AG09309 (cell line): ENCODE measurements at regions not wholly inside any gene's neighbourhood (a gene's known extent, or its start where the extent isn't known, plus 50 kb on each side); places are given as distances from the start of the nearest gene placed in this dataset.
"Not testable (repeated sequence)": the region's sequence is repeated elsewhere in the genome, so short reads cannot be mapped to it uniquely, and the experiment has no call there.

Experiments used
- DNase-seq: peaks from one replicate; pipeline ENCODE4 v3.0.0-alpha.2; 2010; ENCODE audit warnings: low read depth
- H3K4me3 ChIP-seq: 2 replicates; pipeline ENCODE4 v1.5.1; 2011; ENCODE audit warnings: mild to moderate bottlenecking, low read depth, low read length, moderate library complexity; ENCODE audit not compliant: control insufficient read depth
- CTCF ChIP-seq: IDR thresholded peaks from 2 replicates; pipeline ENCODE4 v1.5.1; 2011; ENCODE audit warnings: mild to moderate bottlenecking, low read depth, low read length, inconsistent platforms; ENCODE audit not compliant: insufficient read depth, control insufficient read depth; ENCODE audit errors: missing control alignments

DNA sequence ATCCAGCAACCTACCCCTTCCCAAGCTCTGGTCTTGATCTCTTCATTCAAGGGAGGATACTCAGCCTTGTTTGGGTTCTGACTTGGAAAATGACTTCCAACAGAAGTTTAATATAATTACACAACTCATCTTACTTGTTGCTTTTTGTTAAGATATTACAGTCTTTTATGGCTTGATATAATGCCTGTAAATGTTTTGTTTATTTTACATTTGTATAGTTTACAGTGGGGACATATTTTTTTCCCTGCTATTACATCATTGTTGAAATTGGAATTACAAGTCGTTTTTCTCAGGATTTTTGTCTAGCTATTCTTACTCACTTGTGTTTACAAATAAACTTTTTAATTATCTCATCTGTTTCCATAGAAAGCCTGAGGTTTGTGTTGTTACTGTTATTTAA is 436.0 kb downstream of the CNTNAP4 start:
- DNase-seq = no peak
- H3K4me3 ChIP-seq = no peak overlapping the region
- TF ChIP-seq CTCF = no peak

GRCh38 chr16:76716251-76716650 is 439.1 kb downstream of the CNTNAP4 start:
- H3K4me3 ChIP-seq, DNase-seq: not testable (repeated sequence)

DNA sequence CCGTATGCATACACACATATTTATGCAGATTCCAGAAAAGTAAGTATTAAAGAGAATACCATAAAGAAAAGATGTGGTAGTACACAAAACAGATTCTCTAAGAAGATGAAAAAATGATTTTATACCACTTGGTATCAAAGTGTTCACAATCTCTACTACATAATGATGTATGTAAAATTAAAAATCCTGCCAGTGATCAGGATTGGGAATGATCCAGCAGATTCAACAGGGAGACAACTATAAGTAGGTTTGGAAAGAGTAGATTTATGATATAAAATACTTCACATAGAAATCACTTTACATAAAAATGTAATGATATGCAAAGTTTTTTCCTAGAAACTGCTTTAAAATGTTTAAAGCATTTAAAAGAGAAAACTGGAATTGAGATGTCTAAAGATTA is 447.0 kb downstream of the CNTNAP4 start:
- H3K4me3 ChIP-seq = no peak overlapping the region
- DNase-seq = no peak
- no peak for TF ChIP-seq CTCF

DNA sequence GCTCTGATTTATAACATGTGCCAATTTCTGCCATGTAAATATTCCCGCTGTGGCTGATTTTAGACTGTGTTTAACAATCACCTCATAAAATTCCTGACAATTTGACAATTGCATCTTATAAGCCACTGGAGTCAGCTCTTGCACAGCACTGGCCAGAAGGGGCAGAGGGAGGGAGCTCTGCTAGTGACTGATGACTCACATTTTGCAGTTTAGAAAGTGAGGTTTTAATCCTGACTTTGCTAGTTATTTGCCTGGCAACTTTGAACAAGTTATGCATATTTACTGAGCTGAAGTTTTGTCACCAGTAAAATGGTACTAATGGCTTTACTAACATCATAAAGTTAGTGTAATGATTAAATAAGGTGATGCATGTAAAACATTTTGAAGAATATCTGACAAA is 452.3 kb downstream of the CNTNAP4 start:
- no peak for DNase-seq
- no peak for TF ChIP-seq CTCF
- H3K4me3 ChIP-seq = no peak overlapping the region

GRCh38 chr16:76732894-76733293 is 455.7 kb downstream of the CNTNAP4 start:
- no peak overlapping the region for H3K4me3 ChIP-seq
- DNase-seq = no peak
- TF ChIP-seq CTCF = no peak

DNA sequence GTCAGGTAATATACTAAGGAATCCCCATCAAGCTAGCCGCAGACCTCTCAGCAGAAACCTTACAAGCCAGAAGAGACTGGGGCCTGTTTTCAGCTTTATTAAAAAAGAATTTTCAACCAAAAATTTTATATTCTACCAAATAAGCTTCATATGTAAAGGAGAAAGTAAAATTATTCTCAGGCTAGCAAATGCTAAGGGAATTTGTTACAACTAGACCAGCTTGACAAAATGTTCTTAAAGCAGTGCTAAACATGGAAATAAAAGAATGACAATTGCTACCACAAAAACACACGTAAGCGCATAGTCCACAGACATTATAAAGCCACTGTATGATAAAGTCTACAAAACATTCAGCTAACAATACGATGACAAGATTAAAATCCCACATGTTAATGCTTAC is 449.4 kb upstream of the MON1B start:
- no peak for DNase-seq
- no peak overlapping the region for H3K4me3 ChIP-seq
- no peak for TF ChIP-seq CTCF

DNA sequence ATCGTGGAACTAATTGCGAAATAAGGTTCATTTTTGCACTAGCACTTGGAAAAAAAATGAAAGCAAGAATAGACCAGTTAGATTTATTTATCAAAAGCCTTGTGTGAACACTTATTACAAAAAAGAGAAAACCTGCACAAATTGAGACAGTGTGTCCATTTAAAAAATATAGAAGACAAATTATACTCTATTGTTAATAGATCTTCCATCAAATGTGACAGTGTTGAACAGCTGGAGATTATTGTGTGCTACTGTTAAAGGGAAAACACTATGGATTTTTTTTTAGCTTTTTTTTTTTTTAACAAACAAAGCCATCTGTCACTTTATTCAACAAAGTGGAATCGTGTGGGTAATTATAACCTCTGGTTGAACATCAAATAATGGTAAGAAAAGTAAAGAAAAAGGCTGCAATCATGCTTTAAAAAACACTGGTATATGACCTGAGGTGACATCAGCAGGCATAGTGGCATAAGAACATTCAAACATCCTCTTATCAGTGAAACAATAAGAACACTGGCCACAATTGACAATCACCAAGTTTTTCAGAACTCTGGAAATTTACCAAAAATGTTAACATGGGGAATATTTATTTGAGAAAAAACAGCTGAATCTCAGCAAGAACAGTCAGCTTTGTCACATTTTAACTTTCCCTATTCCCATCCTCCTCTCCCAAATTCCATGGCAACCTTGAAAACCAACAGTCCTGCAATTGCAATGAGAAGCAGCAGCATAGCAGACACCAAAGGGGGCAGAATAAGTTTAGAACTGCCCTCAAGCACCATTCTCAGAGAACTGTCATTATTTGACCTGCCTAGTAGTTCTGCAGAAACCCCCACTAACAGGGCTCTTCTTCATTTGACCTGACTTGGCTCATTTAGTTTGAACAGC is 442.3 kb upstream of the MON1B start:
- no peak for DNase-seq
- no peak for TF ChIP-seq CTCF
- H3K4me3 ChIP-seq = no peak overlapping the region
